GM21528 (cell line): ENCODE measurements at regions not wholly inside any gene's neighbourhood (a gene's known extent, or its start where the extent isn't known, plus 50 kb on each side); places are given as distances from the start of the nearest gene placed in this dataset.

Experiments used
- ATAC-seq: cut with Tn5 transposase; IDR thresholded peaks from one replicate; pipeline ENCODE4 v1.9.1; 2021; ENCODE audit warnings: mild to moderate bottlenecking, moderate library complexity; ENCODE audit not compliant: unreplicated experiment, low FRiP score

- no peak for ATAC-seq
These were observed 59.0 kb upstream of the MINAR1 start for GRCh38 chr15:79373113-79373512.

- ATAC-seq, result no peak
These were observed 58.4 kb upstream of the MINAR1 start for GRCh38 chr15:79373728-79374127.

GRCh38 chr15:79376383-79376782 is 55.8 kb upstream of the MINAR1 start:
- ATAC-seq, result no peak

GRCh38 chr15:79378394-79379109 is 53.6 kb upstream of the MINAR1 start:
- ATAC-seq, result no peak

- ATAC-seq, result peak; percentile 78
These were observed 51.2 kb upstream of the MINAR1 start for GRCh38 chr15:79380755-79381497.

- no peak for ATAC-seq
These were observed 50.5 kb upstream of the MINAR1 start for GRCh38 chr15:79381593-79381992.
